ENCODE measurements at regions not wholly inside any gene's neighbourhood (a gene's known extent, or its start where the extent isn't known, plus 50 kb on each side); places are given as distances from the start of the nearest gene placed in this dataset.

DNA sequence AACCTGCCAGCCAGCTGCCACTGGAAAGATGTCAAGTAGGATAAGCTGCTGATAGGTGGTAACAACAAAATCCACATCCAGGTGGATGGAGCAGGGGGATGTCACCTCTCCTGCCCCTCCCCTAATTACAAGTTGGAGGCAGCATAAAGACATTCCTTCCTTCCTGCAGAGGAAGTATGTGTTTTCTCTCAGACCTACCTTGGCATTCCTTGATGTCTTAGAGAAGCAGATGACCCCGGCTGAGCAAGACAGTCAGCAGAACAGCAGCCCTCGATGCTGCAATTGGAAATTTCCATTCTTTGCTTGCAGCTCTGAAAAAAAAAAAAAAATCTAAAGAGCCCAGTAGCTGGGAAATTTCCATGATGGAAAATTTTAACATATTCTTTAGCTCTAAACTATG, 137.5 kb upstream of the MKLN1 start:
- POLR2A ChIA-PET = no interaction called here
- 50% methylated on average over 1 of the region's 2 CpGs for WGBS (ENCODE audit: insufficient coverage)
- H3K4me2 ChIP-seq (replicated peaks; ENCODE audit: low read depth, low read length, poor library complexity, severe bottlenecking) = no peak overlapping the region

DNA sequence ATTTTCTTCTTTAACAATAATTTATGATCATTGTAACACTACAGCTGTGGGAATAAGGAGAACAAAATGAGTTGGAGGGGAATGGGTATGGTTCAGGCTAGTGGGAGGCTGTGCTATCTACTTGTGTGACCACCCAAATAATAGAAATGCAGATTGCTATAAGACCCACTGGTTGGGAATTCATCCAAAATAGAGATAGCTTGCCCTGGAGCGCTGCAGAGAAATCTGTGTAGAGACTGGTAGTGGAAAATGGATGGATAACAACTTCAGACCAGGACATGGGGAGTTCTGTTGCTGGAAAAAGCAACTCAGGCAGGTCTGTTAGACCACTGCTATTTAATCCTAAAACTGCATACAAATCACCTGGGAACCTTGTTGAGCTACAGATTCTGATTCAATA, 137.1 kb upstream of the MKLN1 start:
- Histone ChIP-seq H3K9me3 (ENCODE audit: control extremely low read depth in 1 of 3, control insufficient read depth in 2 of 3, insufficient read depth in 1 of 3, low read length in 2 of 3) (no peaks in the 10 kb centered on the region), H3K36me3 (replicated peaks in 1 of 2; ENCODE audit: control extremely low read depth in 1 of 2, control insufficient read depth in 1 of 2, extremely low read depth in 1 of 2, insufficient read depth in 2 of 2, low read length in 1 of 2) (no peaks in the 10 kb centered on the region), H2AFZ (ENCODE audit: insufficient read depth, low read depth, low read length, poor library complexity, severe bottlenecking) (no peak overlapping the region), H3K4me2 (replicated peaks; ENCODE audit: low read depth, low read length, poor library complexity, severe bottlenecking) (no peak overlapping the region), H3K79me2 (ENCODE audit: control insufficient read depth, insufficient read depth, low read length) (no peaks in the 10 kb centered on the region), H3K9ac (ENCODE audit: low read length) (no peak overlapping the region), H3K27me3 (replicated peaks in 1 of 4; ENCODE audit: control extremely low read depth in 1 of 4, control insufficient read depth in 3 of 4, insufficient read depth in 4 of 4, low read length in 3 of 4) (peaks cover 0 to 5% (median 0%) of the 10 kb centered on the region in 4 experiments), H4K20me1 (ENCODE audit: control insufficient read depth, insufficient read depth, low read length, poor library complexity, severe bottlenecking) (no peaks in the 10 kb centered on the region), H3K4me3 (ENCODE audit: control extremely low read depth in 1 of 5, extremely low read depth in 1 of 5, insufficient read depth in 1 of 5, low read depth in 2 of 5, low read length in 4 of 5) (no peak overlapping the region), H3K27ac (ENCODE audit: low read length in 2 of 2) (no peak overlapping the region), H3K4me1 (ENCODE audit: control insufficient read depth in 2 of 2, insufficient read depth in 2 of 2, low read length in 2 of 2) (no peaks in the 10 kb centered on the region)
- Mint-ChIP-seq H3K27ac (no peak overlapping the region), H3K4me3 (no peak overlapping the region), H3K9me3 (ENCODE audit: insufficient read depth) (no peaks in the 10 kb centered on the region), H3K4me1 (peaks cover 10% of the 10 kb centered on the region), H3K27me3 (no peaks in the 10 kb centered on the region)
- TF ChIP-seq EZH2 (IDR thresholded peaks at IDR 0.05; ENCODE audit: borderline replicate concordance, insufficient read depth, low read depth, low read length, poor library complexity, severe bottlenecking) = no peak
- TF ChIP-seq, protein P1, sequence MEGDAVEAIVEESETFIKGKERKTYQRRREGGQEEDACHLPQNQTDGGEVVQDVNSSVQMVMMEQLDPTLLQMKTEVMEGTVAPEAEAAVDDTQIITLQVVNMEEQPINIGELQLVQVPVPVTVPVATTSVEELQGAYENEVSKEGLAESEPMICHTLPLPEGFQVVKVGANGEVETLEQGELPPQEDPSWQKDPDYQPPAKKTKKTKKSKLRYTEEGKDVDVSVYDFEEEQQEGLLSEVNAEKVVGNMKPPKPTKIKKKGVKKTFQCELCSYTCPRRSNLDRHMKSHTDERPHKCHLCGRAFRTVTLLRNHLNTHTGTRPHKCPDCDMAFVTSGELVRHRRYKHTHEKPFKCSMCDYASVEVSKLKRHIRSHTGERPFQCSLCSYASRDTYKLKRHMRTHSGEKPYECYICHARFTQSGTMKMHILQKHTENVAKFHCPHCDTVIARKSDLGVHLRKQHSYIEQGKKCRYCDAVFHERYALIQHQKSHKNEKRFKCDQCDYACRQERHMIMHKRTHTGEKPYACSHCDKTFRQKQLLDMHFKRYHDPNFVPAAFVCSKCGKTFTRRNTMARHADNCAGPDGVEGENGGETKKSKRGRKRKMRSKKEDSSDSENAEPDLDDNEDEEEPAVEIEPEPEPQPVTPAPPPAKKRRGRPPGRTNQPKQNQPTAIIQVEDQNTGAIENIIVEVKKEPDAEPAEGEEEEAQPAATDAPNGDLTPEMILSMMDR (IDR thresholded peaks at IDR 0.05) = no peak
- DNase-seq (no peak), ATAC-seq (ENCODE audit: low read depth) (no peak)
- intact Hi-C loops (cut with micrococcal nuclease) = no loop called here
- WGBS (ENCODE audit: insufficient coverage) = no CpG with 5 or more reads among the region's 1 CpG
- ChIA-PET CTCF (no interaction called here), POLR2A (no interaction called here)

More for the DNA sequence above, 137.5 kb upstream of the MKLN1 start:
- Mint-ChIP-seq H3K27me3 (no peaks in the 10 kb centered on the region), H3K9me3 (ENCODE audit: insufficient read depth) (no peaks in the 10 kb centered on the region), H3K4me3 (no peak overlapping the region), H3K4me1 (peaks cover 10% of the 10 kb centered on the region), H3K27ac (no peak overlapping the region)
- no peaks in the 10 kb centered on the region for H4K20me1 ChIP-seq (ENCODE audit: control insufficient read depth, insufficient read depth, low read length, poor library complexity, severe bottlenecking)
- H3K9me3 ChIP-seq (ENCODE audit: control extremely low read depth in 1 of 3, control insufficient read depth in 2 of 3, insufficient read depth in 1 of 3, low read length in 2 of 3) = no peaks in the 10 kb centered on the region
- TF ChIP-seq, protein P1 (IDR thresholded peaks at IDR 0.05) = no peak
- no peak for TF ChIP-seq EZH2 (IDR thresholded peaks at IDR 0.05; ENCODE audit: borderline replicate concordance, insufficient read depth, low read depth, low read length, poor library complexity, severe bottlenecking)
- H3K79me2 ChIP-seq (ENCODE audit: control insufficient read depth, insufficient read depth, low read length) = no peaks in the 10 kb centered on the region
- ATAC-seq (ENCODE audit: low read depth) (no peak), DNase-seq (no peak)
- H2AFZ ChIP-seq (ENCODE audit: insufficient read depth, low read depth, low read length, poor library complexity, severe bottlenecking) = no peak overlapping the region
- no peak overlapping the region for H3K4me3 ChIP-seq (ENCODE audit: control extremely low read depth in 1 of 5, extremely low read depth in 1 of 5, insufficient read depth in 1 of 5, low read depth in 2 of 5, low read length in 4 of 5)
- H3K27ac ChIP-seq (ENCODE audit: low read length in 2 of 2) = no peak overlapping the region
- intact Hi-C loops (cut with micrococcal nuclease) = no loop called here
- no peaks in the 10 kb centered on the region for H3K4me1 ChIP-seq (ENCODE audit: control insufficient read depth in 2 of 2, insufficient read depth in 2 of 2, low read length in 2 of 2)
- peaks cover 0 to 5% (median 0%) of the 10 kb centered on the region in 4 experiments for H3K27me3 ChIP-seq (replicated peaks in 1 of 4; ENCODE audit: control extremely low read depth in 1 of 4, control insufficient read depth in 3 of 4, insufficient read depth in 4 of 4, low read length in 3 of 4)
- no peak overlapping the region for H3K9ac ChIP-seq (ENCODE audit: low read length)
- CTCF ChIA-PET = no interaction called here
- H3K36me3 ChIP-seq (replicated peaks in 1 of 2; ENCODE audit: control extremely low read depth in 1 of 2, control insufficient read depth in 1 of 2, extremely low read depth in 1 of 2, insufficient read depth in 2 of 2, low read length in 1 of 2) = no peaks in the 10 kb centered on the region

All from B cell (primary cell).